OCI-LY1 (cell line): ENCODE measurements at regions not wholly inside any gene's neighbourhood (a gene's known extent, or its start where the extent isn't known, plus 50 kb on each side); places are given as distances from the start of the nearest gene placed in this dataset.

ENCODE experiments used
- CTCF ChIP-seq: fragments of 200-600 bp; sonication (generic), shearing (Covaris generic); IDR thresholded peaks from 2 replicates; pipeline ENCODE4 v1.5.1; 2017; ENCODE audit warnings: mild to moderate bottlenecking, antibody characterized with exemption, low read length, moderate library complexity, mixed read lengths
- EZH2 ChIP-seq: fragments of 200-600 bp; sonication (generic), shearing (Covaris generic); IDR thresholded peaks from 2 replicates; pipeline ENCODE4 v1.8.0; 2017; ENCODE audit warnings: borderline replicate concordance, mixed run types, mild to moderate bottlenecking, antibody characterized with exemption, low read length, moderate library complexity, mixed read lengths

DNA sequence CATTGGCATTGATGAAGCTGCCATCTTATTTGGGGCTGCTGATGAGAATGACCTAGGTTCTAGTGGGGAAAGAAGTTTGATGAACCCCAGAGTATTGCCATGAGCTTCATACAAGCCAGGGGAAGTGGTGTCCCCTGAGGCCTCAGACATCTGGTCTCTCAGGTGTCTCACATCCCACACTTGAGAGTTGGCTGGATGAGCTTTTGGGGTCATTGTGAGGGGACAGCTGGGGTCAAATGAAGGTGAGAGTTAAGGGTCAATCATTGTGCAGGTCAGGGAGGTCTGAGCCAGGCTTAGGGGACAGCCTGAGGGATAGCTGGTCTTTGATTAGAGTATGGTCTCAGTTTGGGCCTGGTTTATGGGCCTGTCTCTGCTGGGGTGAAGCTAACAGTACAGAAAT is 336.5 kb downstream of the CYP26B1 start:
- no peak for TF ChIP-seq CTCF
- TF ChIP-seq EZH2, result no peak
